IMR-90 (cell line): ENCODE measurements at regions not wholly inside any gene's neighbourhood (a gene's known extent, or its start where the extent isn't known, plus 50 kb on each side); places are given as distances from the start of the nearest gene placed in this dataset.

Source experiments
- ATAC-seq: fragments of 200-7000 bp; cut with Tn5 transposase; 2 replicates; pipeline ENCODE4 v1.9.1; 2020; ENCODE audit warnings: low read depth, mild to moderate bottlenecking, moderate library complexity
- BruUV-seq: library from RNA; stranded (reverse); fragments of 400-500 nt; replicated peaks from 2 replicates; lab custom pipeline; 2021; lab: Mats Ljungman, UMichigan
- CTCF ChIA-PET: fragments of 300-600 bp; formaldehyde crosslinking; extraction: SDS; loops from one replicate; lab custom pipeline; 2021; ENCODE audit warnings: antibody characterized with exemption; lab: Yijun Ruan, JAX
- POLR2A ChIA-PET: fragments of 300-600 bp; sonication (Branson Sonifier 250); formaldehyde crosslinking; loops from one replicate; lab custom pipeline; 2022; ENCODE audit warnings: antibody characterized with exemption; ENCODE audit not compliant: unreplicated experiment; lab: Charles Lee
- DNase-seq: peaks from one replicate; pipeline ENCODE4 v3.0.0; 2013
- H2AFZ ChIP-seq: replicated peaks from 2 replicates; pipeline ENCODE3; 2013; ENCODE audit warnings: low read length, mild to moderate bottlenecking; ENCODE audit not compliant: poor library complexity
- H2AK5ac ChIP-seq: 2 replicates; pipeline ENCODE4 v1.6.1; 2013; ENCODE audit warnings: low read depth, low read length, inconsistent platforms
- H2AK9ac ChIP-seq: replicated peaks from 2 replicates; pipeline ENCODE3; 2013; ENCODE audit warnings: mild to moderate bottlenecking, low read depth, low read length, moderate library complexity; ENCODE audit not compliant: poor library complexity
- H2BK120ac ChIP-seq: 2 replicates; pipeline ENCODE4 v1.6.1; 2013; ENCODE audit warnings: low read depth, low read length, inconsistent platforms
- H2BK15ac ChIP-seq: 3 replicates; pipeline ENCODE4 v1.6.1; 2013; ENCODE audit warnings: low read depth, low read length, inconsistent platforms
- H2BK20ac ChIP-seq: 2 replicates; pipeline ENCODE4 v1.6.1; 2013; ENCODE audit warnings: low read depth, mild to moderate bottlenecking, inconsistent platforms, low read length, moderate library complexity
- H2BK5ac ChIP-seq: 2 replicates; pipeline ENCODE4 v1.6.1; 2013; ENCODE audit warnings: mild to moderate bottlenecking, low read depth, low read length, inconsistent platforms; ENCODE audit not compliant: poor library complexity, severe bottlenecking
- H3K14ac ChIP-seq: replicated peaks from 2 replicates; pipeline ENCODE4 v1.6.1; 2013; ENCODE audit warnings: low read depth, low read length, inconsistent platforms
- H3K18ac ChIP-seq: 2 replicates; pipeline ENCODE4 v1.6.1; 2013; ENCODE audit warnings: low read depth, low read length, control low read depth
- H3K23ac ChIP-seq: 2 replicates; pipeline ENCODE4 v1.6.1; 2013; ENCODE audit warnings: low read depth, low read length, inconsistent platforms
- H3K27ac ChIP-seq: 2 replicates; pipeline ENCODE4 v1.5.1; 2013; ENCODE audit warnings: mild to moderate bottlenecking, control low read depth, low read length; ENCODE audit not compliant: insufficient read depth
- H3K27me3 ChIP-seq: 2 replicates; pipeline ENCODE4 v1.6.1; 2013; ENCODE audit warnings: low read length; ENCODE audit not compliant: control insufficient read depth, insufficient read depth
- H3K36me3 ChIP-seq: 2 replicates; pipeline ENCODE4 v1.6.1; 2013; ENCODE audit warnings: low read length, mixed read lengths; ENCODE audit not compliant: control insufficient read depth, insufficient read depth
- H3K4ac ChIP-seq: 2 replicates; pipeline ENCODE4 v1.6.1; 2013; ENCODE audit warnings: low read depth, low read length, inconsistent platforms
- H3K4me1 ChIP-seq: 2 replicates; pipeline ENCODE4 v1.6.1; 2013; ENCODE audit warnings: low read length, mixed read lengths; ENCODE audit not compliant: control insufficient read depth, insufficient read depth
- H3K4me2 ChIP-seq: 2 replicates; pipeline ENCODE4 v1.6.1; 2013; ENCODE audit warnings: low read depth, mild to moderate bottlenecking, control low read depth, low read length, moderate library complexity
- H3K4me3 ChIP-seq: 2 replicates; pipeline ENCODE4 v1.5.1; 2013; ENCODE audit warnings: low read depth, mild to moderate bottlenecking, control low read depth, low read length, moderate library complexity; ENCODE audit not compliant: insufficient read depth
- H3K56ac ChIP-seq: 2 replicates; pipeline ENCODE4 v1.6.1; 2013; ENCODE audit warnings: low read length, inconsistent platforms; ENCODE audit not compliant: insufficient read depth; ENCODE audit errors: extremely low read depth
- H3K79me1 ChIP-seq, 2 experiments: 2 replicates each; pipeline ENCODE4 v1.6.1; 2013; ENCODE audit warnings: low read length in 2 of 2, inconsistent platforms in 1 of 2, low read depth in 1 of 2
- H3K9ac ChIP-seq: 2 replicates; pipeline ENCODE4 v1.6.1; 2013; ENCODE audit warnings: low read depth, low read length, control low read depth
- H3K9me1 ChIP-seq: 2 replicates; pipeline ENCODE4 v1.6.1; 2013; ENCODE audit warnings: low read length, inconsistent platforms; ENCODE audit not compliant: insufficient read depth
- H3K9me3 ChIP-seq: 2 replicates; pipeline ENCODE4 v1.6.1; 2013; ENCODE audit warnings: low read length; ENCODE audit not compliant: control insufficient read depth, insufficient read depth
- H4K20me1 ChIP-seq: 2 replicates; pipeline ENCODE4 v1.6.1; 2013; ENCODE audit warnings: low read length, inconsistent platforms; ENCODE audit not compliant: insufficient read depth
- H4K5ac ChIP-seq: 2 replicates; pipeline ENCODE4 v1.6.1; 2013; ENCODE audit warnings: mild to moderate bottlenecking, low read depth, low read length, control low read depth
- H4K8ac ChIP-seq, 2 experiments: 2 replicates each; pipeline ENCODE4 v1.6.1; 2013; ENCODE audit warnings: low read depth in 2 of 2, low read length in 2 of 2, control low read depth in 1 of 2, inconsistent platforms in 1 of 2
- H4K91ac ChIP-seq: 2 replicates; pipeline ENCODE4 v1.6.1; 2013; ENCODE audit warnings: low read depth, low read length, inconsistent platforms; ENCODE audit not compliant: insufficient read depth
- CEBPB ChIP-seq: IDR thresholded peaks from 2 replicates; pipeline ENCODE4 v1.6.1; 2012; ENCODE audit warnings: low read depth, low read length, improper control_type of control experiment
- CTCF ChIP-seq: conservative IDR thresholded peaks from 2 replicates; pipeline ENCODE4 v1.5.1; 2012; ENCODE audit warnings: mild to moderate bottlenecking, low read depth, low read length, improper control_type of control experiment
- MAFK ChIP-seq: IDR thresholded peaks from 2 replicates; pipeline ENCODE4 v1.6.1; 2012; ENCODE audit warnings: low read depth, low read length, improper control_type of control experiment
- MAZ ChIP-seq: IDR thresholded peaks from 2 replicates; pipeline ENCODE4 v1.6.1; 2012; ENCODE audit warnings: low read depth, mild to moderate bottlenecking, low read length, improper control_type of control experiment, moderate library complexity, borderline replicate concordance
- MXI1 ChIP-seq: IDR thresholded peaks from 2 replicates; pipeline ENCODE4 v1.6.1; 2012; ENCODE audit warnings: low read depth, mild to moderate bottlenecking, low read length, moderate library complexity, borderline replicate concordance
- RAD21 ChIP-seq: IDR thresholded peaks from 2 replicates; pipeline ENCODE4 v1.6.1; 2012; ENCODE audit warnings: low read length, improper control_type of control experiment
- SMC3 ChIP-seq: fragments of 150-350 bp; IDR thresholded peaks from 2 replicates; pipeline ENCODE4 v1.6.1; 2016; ENCODE audit warnings: low read depth, mild to moderate bottlenecking, antibody characterized with exemption, low read length, moderate library complexity
- WGBS, 2 experiments: methylation state at CpG; one replicate each; pipeline versions ENCODE4 v1.1.5 to v1.1.7; 2013; ENCODE audit warnings: missing lambda C conversion rate in 2 of 2; ENCODE audit not compliant: insufficient read length in 1 of 2; ENCODE audit errors: extremely low coverage in 2 of 2; 5-methylcytosine and 5-hydroxymethylcytosine counted together
- dilution Hi-C: fragments of 300-500 bp; cut with HindIII; formaldehyde crosslinking; loops from one replicate; pipeline ENCODE4 v1.14.3; 2018; ENCODE audit warnings: low sequenced_read_pairs; ENCODE audit not compliant: unreplicated experiment
- in situ Hi-C: fragments of 300-500 bp; cut with MboI; formaldehyde crosslinking; loops from 3 replicates; pipeline ENCODE4 v1.14.3; 2019; ENCODE audit warnings: low sequenced_read_pairs, inconsistent platforms, mixed read lengths
- intact Hi-C: fragments of 100-400 bp; cut with micrococcal nuclease; formaldehyde crosslinking; loops from 2 replicates; pipeline ENCODE4 v1.10.0; 2022

GRCh38 chr5:74919487-74919886 lies 53.3 kb upstream of the FAM169A start:
- Histone ChIP-seq H3K18ac (no peak overlapping the region), H3K4me1 (no peaks in the 10 kb centered on the region), H3K27me3 (no peaks in the 10 kb centered on the region), H4K8ac (no peak overlapping the region), H4K5ac (no peak overlapping the region), H3K4ac (no peak overlapping the region), H3K56ac (no peak overlapping the region), H4K20me1 (no peaks in the 10 kb centered on the region), H3K79me1 (no peaks in the 10 kb centered on the region), H3K36me3 (no peaks in the 10 kb centered on the region), H2AFZ (no peak overlapping the region), H3K4me3 (no peak overlapping the region), H3K23ac (no peak overlapping the region), H2BK15ac (no peak overlapping the region), H2AK5ac (no peak overlapping the region), H2BK5ac (no peak overlapping the region), H2AK9ac (no peak overlapping the region), H3K9ac (no peak overlapping the region), H3K9me3 (peaks cover 6% of the 10 kb centered on the region), H3K14ac (no peak overlapping the region), H4K91ac (no peak overlapping the region), H3K27ac (no peak overlapping the region), H3K9me1 (no peaks in the 10 kb centered on the region), H2BK120ac (no peak overlapping the region), H3K4me2 (no peak overlapping the region), H2BK20ac (no peak overlapping the region)
- dilution Hi-C loops (no loop called here), intact Hi-C loops (loop anchor here (1.0 to 10.0 kb wide), 4 partner anchors 57 to 1015 kb away; partner anchors contain the start of genes GFM2 and NSA2), in situ Hi-C loops (loop anchor here (5.0 to 25.0 kb wide), 3 partner anchors 145 to 1007 kb away; no protein-coding TSS in a partner anchor)
- BruUV-seq: no TSS peak
- ChIA-PET POLR2A (no interaction called here), CTCF (interaction anchor here (1.2 kb wide), 1 partner anchor 146 kb away, joined by 3 read pairs; no protein-coding TSS in a partner anchor)
- ATAC-seq (peak; percentile 88), DNase-seq (peak; percentile 70)
- peak; percentile 67 for TF ChIP-seq RAD21
- no peak for TF ChIP-seq MAFK
- no peak for TF ChIP-seq CEBPB
- TF ChIP-seq MAZ: 0 out of 2 replicates have a peak, but pooled peaks have one; percentile 18
- no peak for TF ChIP-seq MXI1
- TF ChIP-seq SMC3: peak; percentile 56
- peak; percentile 70 for TF ChIP-seq CTCF
- no CpG with 5 or more reads among the region's 6 CpGs for WGBS, 2 experiments
